HG03457 (cell line): ENCODE measurements at regions not wholly inside any gene's neighbourhood (a gene's known extent, or its start where the extent isn't known, plus 50 kb on each side); places are given as distances from the start of the nearest gene placed in this dataset.
"Not testable (repeated sequence)": the region's sequence is repeated elsewhere in the genome, so short reads cannot be mapped to it uniquely, and the experiment has no call there.

Source experiments
- ATAC-seq: cut with Tn5 transposase; IDR thresholded peaks from one replicate; pipeline ENCODE4 v1.9.1; 2021; ENCODE audit warnings: moderate number of reproducible peaks; ENCODE audit not compliant: unreplicated experiment

DNA sequence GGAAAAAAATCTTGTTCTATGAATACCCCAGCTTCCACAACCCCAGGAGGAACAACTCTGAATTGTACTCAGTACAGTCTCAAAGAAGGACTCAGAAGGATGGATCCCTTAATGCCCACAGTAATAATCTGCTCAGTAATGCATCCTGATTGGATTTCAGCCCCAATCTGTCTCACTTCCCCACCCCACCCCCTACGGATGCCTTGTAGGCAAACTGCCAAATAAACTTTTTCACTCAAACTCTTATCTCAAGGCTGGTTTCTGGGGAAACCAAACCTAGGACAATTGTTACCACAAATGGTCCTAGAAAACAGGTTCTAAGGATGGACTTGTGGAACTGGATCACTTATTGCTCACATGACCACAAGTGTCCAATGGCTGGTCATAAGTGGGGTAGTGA is 1021.8 kb upstream of the INTU start:
- no peak for ATAC-seq

- no peak for ATAC-seq
These were observed 1020.9 kb upstream of the INTU start for GRCh38 chr4:126611900-126612299.

DNA sequence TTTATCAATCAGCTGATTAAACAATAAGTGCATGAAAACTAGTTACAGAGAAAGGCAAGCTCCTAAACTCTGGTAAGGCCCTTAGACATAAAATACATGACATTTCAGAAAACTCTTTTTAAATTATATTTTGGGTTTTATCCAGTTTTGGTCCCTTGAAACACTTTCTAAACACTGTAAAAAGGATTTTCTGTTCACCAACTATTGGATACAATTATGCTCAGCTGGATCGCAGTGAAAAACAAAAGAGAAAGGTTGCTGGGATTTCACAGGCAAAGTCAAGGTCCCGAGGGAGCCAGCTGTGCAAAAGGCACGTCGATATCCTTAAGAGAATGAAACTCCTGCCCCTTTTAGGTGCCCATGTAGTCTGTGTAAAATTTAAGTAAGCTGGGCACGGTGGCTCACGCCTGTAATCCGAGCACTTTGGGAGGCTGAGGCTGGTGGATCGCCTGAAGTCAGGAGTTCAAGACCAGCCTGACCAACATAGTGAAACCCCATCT is 1018.4 kb upstream of the INTU start:
- no peak for ATAC-seq

DNA sequence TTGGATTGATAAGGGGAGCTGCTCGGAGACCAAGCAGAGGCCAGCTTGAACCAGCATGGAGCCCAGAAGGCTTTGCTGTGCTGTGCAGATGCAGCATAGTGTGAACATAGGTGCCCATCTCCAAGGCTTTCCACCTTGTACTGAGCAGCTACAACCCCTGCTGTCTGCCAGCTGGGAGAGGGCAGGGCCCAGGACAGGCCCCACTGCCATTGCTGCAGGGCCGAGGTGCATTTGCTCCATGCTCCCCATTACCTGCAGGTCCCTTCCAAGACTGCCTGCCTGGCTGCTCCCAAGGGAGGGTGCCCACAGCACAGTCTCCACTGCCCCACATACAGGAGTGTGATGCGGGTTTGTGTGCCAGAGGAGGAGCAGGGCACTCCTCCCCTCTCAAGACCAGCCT is 1016.0 kb upstream of the INTU start:
- no peak for ATAC-seq

- ATAC-seq, result no peak
These were observed 1005.5 kb upstream of the INTU start for GRCh38 chr4:126627255-126627654.

DNA sequence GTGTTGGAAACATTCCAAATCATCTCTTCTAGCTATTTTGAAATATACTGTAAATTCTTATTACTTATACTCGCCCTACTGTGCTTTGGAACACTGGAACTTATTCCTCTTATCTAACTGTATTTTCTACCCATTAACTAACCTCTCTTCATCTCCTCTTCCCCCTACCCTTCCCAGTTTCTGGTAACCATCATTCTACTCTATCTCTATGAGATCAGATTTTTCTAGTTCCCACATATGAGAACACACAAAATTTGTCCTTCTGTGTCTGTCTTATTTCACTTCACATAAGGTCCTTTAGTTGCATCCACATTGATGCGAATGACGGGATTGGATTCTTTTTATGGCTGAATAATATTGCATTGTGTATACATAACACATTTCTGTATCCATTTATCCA is 1003.8 kb upstream of the INTU start:
- ATAC-seq, result no peak

DNA sequence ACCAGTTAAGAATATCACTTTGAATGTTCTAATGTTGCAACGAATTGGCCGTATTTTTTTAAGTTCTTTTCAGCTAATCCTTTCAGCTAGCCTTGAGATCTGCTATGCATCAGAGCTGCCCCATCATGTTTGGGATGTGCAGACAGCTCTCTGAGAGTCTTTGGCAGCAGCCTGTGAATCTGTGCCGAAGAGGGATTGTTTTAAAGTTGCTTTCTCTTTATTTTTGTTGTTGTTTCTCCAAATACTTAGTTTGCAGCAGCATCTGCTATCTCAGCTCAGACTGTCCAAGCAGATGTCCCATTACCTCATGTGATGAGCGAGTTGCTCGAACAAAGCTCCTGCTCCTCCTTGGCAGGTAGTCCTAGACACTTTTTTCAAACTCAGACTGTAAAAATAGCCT is 1002.5 kb upstream of the INTU start:
- ATAC-seq, result no peak

- ATAC-seq, result no peak
These were observed 999.5 kb upstream of the INTU start for GRCh38 chr4:126633306-126633705.

DNA sequence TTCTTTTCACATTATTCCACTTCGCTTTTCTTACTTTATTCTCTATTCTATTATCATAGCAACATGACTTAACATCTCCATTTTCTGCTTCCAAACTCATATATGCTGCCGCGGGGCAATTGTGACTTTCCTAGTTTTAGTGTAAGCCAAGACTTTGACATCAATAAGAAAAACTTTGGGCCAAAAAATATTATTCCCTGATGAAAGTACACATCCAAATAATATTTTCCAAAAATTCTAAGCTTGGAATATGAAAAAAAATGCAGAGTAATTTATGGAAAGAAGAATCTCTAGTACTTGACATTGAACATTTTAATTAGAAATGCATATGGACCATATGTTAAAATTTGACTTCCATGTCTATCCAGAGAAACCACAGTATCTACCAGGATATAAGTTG is 995.1 kb upstream of the INTU start:
- no peak for ATAC-seq

DNA sequence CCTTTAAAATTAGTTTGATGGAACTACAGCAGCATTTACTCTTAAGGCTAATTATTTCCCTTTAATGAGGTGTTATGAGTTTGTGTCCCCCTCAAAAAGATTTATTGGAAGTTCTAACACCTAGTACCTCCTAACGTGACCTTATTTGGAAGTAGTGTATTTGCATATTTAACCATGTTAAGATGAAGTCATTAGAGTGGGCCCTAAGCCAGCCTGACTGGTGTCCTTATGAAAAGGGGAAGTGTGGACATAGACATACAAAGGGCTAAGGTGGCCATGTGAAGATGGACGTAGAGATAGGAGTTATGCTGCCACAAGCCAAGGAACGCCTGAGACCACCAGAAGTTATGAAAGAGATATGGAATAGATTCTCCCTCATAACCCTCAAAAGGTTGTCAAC is 985.4 kb upstream of the INTU start:
- no peak for ATAC-seq

DNA sequence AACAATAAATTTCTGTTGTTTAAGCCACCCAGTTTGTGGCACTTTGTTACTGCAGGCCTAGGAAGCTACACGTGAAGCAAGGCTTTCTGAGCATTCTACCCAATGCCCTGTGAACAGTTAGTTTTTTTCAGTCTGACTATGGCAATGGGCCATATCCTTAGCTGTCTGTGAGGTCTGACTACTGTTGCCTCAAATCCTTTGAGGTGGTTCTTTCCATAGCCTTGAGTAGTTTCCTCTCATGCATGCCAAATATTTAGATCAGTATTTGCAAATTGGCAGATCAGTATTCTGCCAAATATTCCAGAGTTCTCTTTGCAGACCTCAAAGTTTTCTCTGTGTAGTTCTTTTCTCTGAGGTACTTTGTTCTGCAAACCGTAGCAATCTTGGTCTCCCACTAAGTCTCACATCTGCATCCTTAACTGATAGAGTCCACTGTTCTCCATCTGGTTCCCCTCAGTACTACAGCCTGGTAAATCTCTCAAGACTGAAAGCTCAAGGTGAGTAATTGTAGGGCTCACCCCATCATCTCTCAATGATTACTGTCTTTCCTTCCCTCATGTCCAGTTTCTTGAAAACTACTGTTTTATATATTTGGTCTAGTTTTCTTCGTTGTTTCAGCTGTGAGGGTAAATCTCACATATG is 984.9 kb upstream of the INTU start:
- no peak for ATAC-seq

GRCh38 chr4:126658411-126658810 is 974.3 kb upstream of the INTU start:
- ATAC-seq, result no peak

DNA sequence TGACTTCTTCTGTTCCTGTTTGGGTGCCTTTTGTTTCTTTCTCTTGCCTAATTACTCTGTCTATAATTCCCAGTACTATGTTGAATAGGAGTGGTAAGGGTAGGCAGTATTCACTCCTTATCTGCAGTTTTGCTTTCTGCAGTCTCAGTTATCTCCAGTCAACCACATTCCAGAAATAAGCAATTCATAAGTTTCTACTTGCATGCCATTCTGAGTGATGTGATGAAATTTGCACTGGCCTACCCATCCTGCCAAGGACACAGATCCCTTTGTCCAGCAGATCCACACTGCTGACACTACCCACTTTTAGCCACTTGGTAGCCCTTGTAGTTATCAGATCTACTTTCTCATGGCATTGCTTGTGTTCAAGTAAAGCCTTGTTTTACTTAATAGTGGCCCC is 971.6 kb upstream of the INTU start:
- ATAC-seq, result no peak

DNA sequence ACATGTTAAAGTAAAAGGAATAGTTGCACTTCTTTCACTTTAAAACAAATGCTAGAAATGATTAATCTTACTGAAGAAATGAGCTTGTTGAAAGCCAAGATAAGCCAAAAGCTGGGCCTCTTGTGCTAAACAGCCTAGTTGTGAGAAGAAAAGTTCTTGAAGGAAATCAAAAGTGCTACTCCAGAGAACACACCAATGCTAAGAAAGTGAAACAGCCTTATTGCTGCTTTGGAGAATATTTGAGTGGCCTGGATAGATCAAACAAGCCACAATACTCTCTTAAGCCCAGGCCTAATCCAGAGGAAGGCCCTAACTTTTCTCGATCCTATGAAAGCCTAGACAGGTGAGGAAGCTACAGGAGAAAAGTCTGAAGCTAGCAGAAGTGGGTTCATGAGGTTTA is 967.9 kb upstream of the INTU start:
- no peak for ATAC-seq

- not testable (repeated sequence) for ATAC-seq
These were observed 962.7 kb upstream of the INTU start for GRCh38 chr4:126670038-126670437.

DNA sequence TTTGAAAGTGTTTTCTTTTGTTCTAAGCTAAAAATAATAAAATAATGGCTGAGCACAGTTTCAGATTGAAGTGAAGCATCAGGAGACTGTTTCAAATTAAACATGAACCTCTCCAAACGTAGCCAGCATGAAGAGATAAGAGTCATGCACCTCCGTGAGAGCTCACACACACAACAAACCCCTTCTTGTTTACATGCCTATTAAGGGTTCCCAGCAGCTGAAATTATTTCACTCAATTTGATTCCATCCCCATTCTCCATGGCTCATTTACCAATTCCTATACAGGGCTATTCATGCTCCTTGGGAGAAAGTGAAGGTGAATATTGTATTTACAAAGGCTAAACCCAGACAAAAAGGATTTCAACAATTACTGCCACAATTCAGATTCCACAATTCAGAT is 954.1 kb upstream of the INTU start:
- ATAC-seq, result no peak

GRCh38 chr4:126679303-126679702 is 953.5 kb upstream of the INTU start:
- ATAC-seq, result no peak

DNA sequence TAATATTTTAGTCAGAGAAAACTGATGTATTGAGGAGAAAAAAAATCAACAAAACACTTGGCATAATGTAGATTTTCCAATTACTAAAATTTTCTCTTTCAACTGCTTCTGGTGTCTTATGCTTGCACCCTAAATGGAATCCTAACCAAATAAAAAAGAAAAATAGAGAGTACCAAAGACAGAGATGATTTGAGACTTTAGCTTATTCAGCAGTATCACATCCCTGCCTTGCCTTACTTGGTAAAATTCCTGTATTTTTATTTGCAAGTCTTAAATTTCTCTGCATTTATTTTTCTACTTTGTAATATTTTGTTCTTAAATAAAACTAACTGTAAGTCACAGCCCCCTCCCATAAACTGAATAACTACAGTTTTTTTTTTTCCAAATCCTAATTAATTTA is 950.5 kb upstream of the INTU start:
- no peak for ATAC-seq

DNA sequence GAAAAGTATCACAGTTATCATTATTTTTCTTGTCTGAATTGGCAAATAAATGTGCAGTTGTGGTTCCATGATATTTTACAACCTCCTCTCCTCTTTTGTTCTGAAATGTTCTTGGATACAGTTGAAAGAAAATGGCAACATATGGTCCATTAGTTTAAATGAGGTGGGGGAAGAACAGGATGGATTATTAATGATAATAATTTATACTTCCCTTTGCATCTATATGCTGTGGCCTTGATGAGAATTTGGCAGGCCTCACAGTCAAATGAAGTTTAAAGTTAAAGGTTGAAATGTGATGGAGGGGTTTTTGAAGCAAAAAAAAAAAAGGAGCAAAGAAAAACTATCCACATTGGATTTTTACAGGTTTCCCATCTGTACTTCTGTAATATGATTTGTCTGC is 946.3 kb upstream of the INTU start:
- ATAC-seq, result no peak

DNA sequence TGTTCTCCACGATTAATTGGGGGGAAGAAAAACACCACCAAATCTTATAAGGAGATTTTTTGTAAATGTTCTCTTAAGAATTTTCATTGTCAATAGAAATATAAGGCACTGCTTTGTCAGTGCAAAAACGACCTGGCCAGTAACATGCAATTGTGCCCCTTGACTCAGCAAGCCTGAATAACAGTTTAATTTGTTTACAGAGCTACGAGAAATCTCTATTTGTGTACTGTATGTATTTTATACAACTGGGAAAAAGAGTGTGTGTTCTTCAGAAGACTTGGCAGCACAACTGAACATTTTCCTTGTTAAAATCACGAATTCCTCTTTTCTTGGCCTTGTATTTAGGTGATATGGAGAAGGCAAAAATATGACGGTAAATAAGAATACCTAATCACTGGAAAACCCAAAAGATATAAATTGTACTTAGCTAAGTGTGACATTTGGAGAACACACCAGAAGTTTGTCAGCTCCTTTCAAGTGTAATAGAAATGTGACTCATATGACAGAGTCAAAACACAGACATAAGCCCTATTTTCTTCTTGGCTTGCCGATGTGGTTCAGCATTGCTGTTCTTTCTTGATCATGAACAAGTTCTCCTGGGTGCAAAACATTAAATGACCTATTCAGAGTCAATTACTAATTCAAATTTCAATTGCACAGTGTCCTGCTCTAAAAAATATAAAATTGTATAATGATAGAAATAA is 945.0 kb upstream of the INTU start:
- ATAC-seq, result no peak

DNA sequence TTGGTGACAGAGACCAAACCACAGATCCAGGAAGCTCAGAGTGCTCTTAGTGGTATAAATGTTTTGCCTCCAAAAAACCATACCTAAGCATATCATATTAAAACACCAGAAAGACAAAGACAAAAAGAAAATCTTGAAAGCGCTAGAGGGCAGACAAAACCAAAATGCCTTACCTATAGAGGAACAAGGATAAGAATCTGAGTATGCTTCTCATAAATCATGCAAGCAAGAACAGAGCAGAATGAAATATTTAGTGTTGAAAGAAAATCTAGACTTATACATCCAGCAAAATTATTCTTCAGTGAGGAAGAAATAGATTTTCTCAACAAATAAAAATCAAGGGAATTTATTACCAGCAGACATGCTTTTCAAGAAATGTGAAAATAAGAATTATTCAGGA is 941.0 kb upstream of the INTU start:
- ATAC-seq, result no peak

DNA sequence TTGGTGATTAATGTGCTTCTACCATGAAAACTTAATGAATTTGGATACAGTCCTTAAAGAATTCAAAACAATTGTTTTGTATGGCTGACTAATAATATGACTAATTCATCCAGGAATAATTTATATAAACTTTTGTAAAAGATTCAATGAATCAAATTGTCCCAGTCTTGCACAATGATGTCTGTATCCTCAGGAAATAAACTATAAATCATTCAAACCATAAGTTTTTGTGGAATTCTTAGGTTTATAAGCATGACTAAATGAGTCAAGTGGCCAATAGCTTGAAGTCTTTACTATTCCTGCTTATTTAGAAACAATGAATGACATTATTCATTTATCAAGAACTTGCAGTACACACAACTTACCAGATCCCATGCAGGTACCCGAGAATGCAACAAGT is 935.0 kb upstream of the INTU start:
- ATAC-seq, result no peak

DNA sequence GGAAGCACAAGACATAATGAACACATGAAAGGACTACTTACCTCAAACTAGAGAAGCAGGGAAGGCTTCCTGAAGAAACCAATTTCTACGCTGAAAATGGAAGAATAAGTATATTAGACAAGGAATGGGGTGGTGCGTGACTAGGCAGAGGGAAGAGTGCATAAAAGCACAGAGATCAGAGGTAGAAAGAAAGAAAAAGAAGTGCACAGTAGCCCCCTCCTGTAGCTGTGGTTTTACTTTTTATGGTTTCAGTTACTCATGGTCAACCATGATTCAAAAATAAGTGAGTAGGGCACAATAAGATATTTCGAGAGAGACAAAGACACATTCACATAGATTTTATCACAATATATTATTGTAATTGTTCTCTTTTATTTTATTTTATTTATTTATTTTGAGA is 934.5 kb upstream of the INTU start:
- no peak for ATAC-seq
